Mesendoderm (in vitro differentiated cells): ENCODE measurements at regions not wholly inside any gene's neighbourhood (a gene's known extent, or its start where the extent isn't known, plus 50 kb on each side); places are given as distances from the start of the nearest gene placed in this dataset.
"Not testable (repeated sequence)": the region's sequence is repeated elsewhere in the genome, so short reads cannot be mapped to it uniquely, and the experiment has no call there.

ENCODE experiments used
- DNase-seq: peaks from one replicate; pipeline ENCODE4 v3.0.0; 2013
- H2AK5ac ChIP-seq: 2 replicates; pipeline ENCODE4 v1.6.1; 2013; ENCODE audit warnings: low read length, inconsistent platforms
- H2BK120ac ChIP-seq: 2 replicates; pipeline ENCODE4 v1.6.1; 2013; ENCODE audit warnings: low read depth, mild to moderate bottlenecking, low read length, moderate library complexity, mixed read lengths
- H2BK15ac ChIP-seq: replicated peaks from 2 replicates; pipeline ENCODE4 v1.6.1; 2013; ENCODE audit warnings: low read depth, mild to moderate bottlenecking, moderate library complexity
- H2BK5ac ChIP-seq: 2 replicates; pipeline ENCODE4 v1.6.1; 2013; ENCODE audit warnings: low read length, inconsistent platforms
- H3K18ac ChIP-seq: 2 replicates; pipeline ENCODE4 v1.6.1; 2013; ENCODE audit warnings: mild to moderate bottlenecking, low read length, mixed read lengths
- H3K23ac ChIP-seq: one replicate; pipeline ENCODE4 v1.6.1; 2013; ENCODE audit warnings: low read length
- H3K27ac ChIP-seq: 2 replicates; pipeline ENCODE4 v1.5.1; 2013; ENCODE audit warnings: low read depth, mild to moderate bottlenecking, inconsistent platforms, low read length, moderate library complexity
- H3K27me3 ChIP-seq: 2 replicates; pipeline ENCODE4 v1.6.1; 2013; ENCODE audit warnings: low read length, control low read depth, mild to moderate bottlenecking, inconsistent platforms; ENCODE audit not compliant: insufficient read depth, poor library complexity
- H3K36me3 ChIP-seq: 2 replicates; pipeline ENCODE4 v1.6.1; 2013; ENCODE audit warnings: low read length, inconsistent platforms; ENCODE audit not compliant: control insufficient read depth, insufficient read depth
- H3K4ac ChIP-seq: one replicate; pipeline ENCODE4 v1.6.1; 2013; ENCODE audit warnings: low read depth, mild to moderate bottlenecking, low read length, moderate library complexity
- H3K4me1 ChIP-seq: 2 replicates; pipeline ENCODE4 v1.6.1; 2013; ENCODE audit warnings: low read depth, low read length, inconsistent platforms; ENCODE audit not compliant: control insufficient read depth
- H3K4me2 ChIP-seq: 2 replicates; pipeline ENCODE4 v1.6.1; 2013; ENCODE audit warnings: low read length
- H3K4me3 ChIP-seq: 2 replicates; pipeline ENCODE4 v1.5.1; 2013; ENCODE audit warnings: mild to moderate bottlenecking, low read length
- H3K56ac ChIP-seq: one replicate; pipeline ENCODE4 v1.6.1; 2013; ENCODE audit warnings: low read length
- H3K79me1 ChIP-seq: 2 replicates; pipeline ENCODE4 v1.6.1; 2013; ENCODE audit warnings: low read length, inconsistent platforms
- H3K79me2 ChIP-seq: 2 replicates; pipeline ENCODE4 v1.6.1; 2013; ENCODE audit warnings: mild to moderate bottlenecking, low read length; ENCODE audit not compliant: control insufficient read depth, insufficient read depth
- H3K9ac ChIP-seq: 2 replicates; pipeline ENCODE4 v1.6.1; 2013; ENCODE audit warnings: low read length, inconsistent platforms
- H4K5ac ChIP-seq: one replicate; pipeline ENCODE4 v1.6.1; 2013; ENCODE audit warnings: low read length
- H4K8ac ChIP-seq: one replicate; pipeline ENCODE4 v1.6.1; 2013; ENCODE audit warnings: low read depth, mild to moderate bottlenecking, control low read depth, low read length, moderate library complexity
- WGBS: extraction: QIAGEN DNeasy Blood & Tissue Kit; methylation state at CpG from one replicate; pipeline ENCODE4 v1.1.7; 2013; ENCODE audit warnings: low lambda C conversion rate, missing lambda C conversion rate; ENCODE audit not compliant: insufficient coverage; ENCODE audit errors: extremely low coverage; 5-methylcytosine and 5-hydroxymethylcytosine counted together

DNA sequence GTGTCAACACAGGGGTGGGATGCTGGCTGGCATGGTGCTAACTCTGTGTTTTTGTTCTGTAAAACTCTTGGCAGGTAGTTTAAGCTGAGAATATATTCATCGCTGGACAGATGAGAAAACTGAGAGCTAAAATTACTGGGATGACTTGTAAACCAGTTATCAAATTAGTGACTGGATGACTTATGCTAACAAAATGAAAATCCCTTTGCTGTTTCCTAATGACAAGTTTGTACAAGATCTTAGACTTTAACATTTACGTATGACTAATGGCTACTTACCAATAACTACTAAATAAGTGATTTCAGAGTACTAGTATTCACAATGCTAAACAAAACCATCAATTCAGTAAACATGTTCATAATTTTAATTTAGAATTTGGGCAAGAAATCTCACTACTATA lies 854.8 kb upstream of the ARRDC3 start:
- Histone ChIP-seq H4K5ac (no peak overlapping the region), H3K4me3 (no peak overlapping the region), H3K4ac (no peak overlapping the region), H3K27me3 (no peaks in the 10 kb centered on the region), H2BK120ac (no peak overlapping the region), H3K18ac (no peak overlapping the region), H3K4me1 (no peaks in the 10 kb centered on the region), H3K36me3 (no peaks in the 10 kb centered on the region), H2AK5ac (no peak overlapping the region), H3K27ac (no peak overlapping the region), H3K79me2 (no peaks in the 10 kb centered on the region), H3K79me1 (no peaks in the 10 kb centered on the region), H3K4me2 (no peak overlapping the region), H2BK15ac (no peak overlapping the region), H3K23ac (no peak overlapping the region), H4K8ac (no peak overlapping the region), H3K56ac (no peak overlapping the region), H3K9ac (no peak overlapping the region), H2BK5ac (no peak overlapping the region)
- WGBS, result no CpG with 5 or more reads among the region's 2 CpGs
- no peak for DNase-seq

DNA sequence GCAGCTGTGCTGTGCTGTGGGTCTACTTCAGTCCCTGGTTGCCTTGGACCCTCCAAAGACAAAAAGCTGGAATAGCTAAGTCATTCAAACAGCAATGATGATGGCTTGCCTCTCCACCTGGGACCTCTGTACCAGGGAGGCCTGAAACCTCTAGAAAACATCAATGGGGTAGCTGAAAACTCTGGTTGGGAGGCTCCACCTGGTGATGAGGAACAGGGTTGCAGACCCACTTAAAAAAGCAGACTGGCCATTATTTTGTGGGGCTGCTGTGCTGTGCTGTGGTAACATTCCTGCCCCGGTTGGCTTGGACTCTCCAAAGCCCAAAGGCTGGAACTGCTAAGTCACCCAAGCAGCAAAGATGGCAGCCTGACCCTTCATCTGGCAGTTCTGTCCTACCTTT lies 839.3 kb upstream of the ARRDC3 start:
- H3K9ac ChIP-seq, result no peak overlapping the region
- H3K4ac ChIP-seq, result no peak overlapping the region
- H2AK5ac ChIP-seq, result no peak overlapping the region
- H4K8ac ChIP-seq, result no peak overlapping the region
- H3K18ac ChIP-seq, result no peak overlapping the region
- no peak overlapping the region for H2BK120ac ChIP-seq
- H3K4me3 ChIP-seq, result no peak overlapping the region
- no peaks in the 10 kb centered on the region for H3K36me3 ChIP-seq
- H3K56ac ChIP-seq, result no peak overlapping the region
- H3K79me2 ChIP-seq, result no peaks in the 10 kb centered on the region
- no peak overlapping the region for H2BK15ac ChIP-seq
- H3K79me1 ChIP-seq, result no peaks in the 10 kb centered on the region
- H3K27me3 ChIP-seq, result no peaks in the 10 kb centered on the region
- H3K4me2 ChIP-seq, result no peak overlapping the region
- H4K5ac ChIP-seq, result no peak overlapping the region
- no peaks in the 10 kb centered on the region for H3K4me1 ChIP-seq
- H3K23ac ChIP-seq, result no peak overlapping the region
- H3K27ac ChIP-seq, result no peak overlapping the region
- H2BK5ac ChIP-seq, result no peak overlapping the region
- no CpG with 5 or more reads among the region's 1 CpG for WGBS
- DNase-seq, result peak; percentile 58

DNA sequence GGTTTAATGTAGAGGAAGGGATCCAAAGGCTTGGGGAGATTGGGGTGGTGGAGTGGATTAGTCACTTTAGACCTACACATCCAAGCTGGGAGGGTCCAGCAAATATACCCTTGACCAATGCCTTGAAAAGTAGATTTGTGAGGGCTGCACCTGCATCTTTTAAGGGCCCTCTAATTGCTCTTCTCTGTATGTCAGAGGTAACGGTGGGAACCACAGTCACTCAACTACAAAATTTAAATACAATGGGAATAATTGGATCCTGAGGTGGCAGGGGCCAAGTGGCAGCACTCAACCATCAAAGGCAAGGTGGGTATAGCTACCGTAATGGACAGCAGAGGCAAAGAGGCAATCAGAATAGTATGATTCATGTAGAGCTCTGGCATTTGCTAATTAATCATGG lies 833.7 kb upstream of the ARRDC3 start:
- H3K9ac ChIP-seq, DNase-seq, H3K36me3 ChIP-seq, H3K4me3 ChIP-seq, H3K27ac ChIP-seq, H3K4me2 ChIP-seq, H2BK5ac ChIP-seq, H3K18ac ChIP-seq, H3K79me1 ChIP-seq, H3K27me3 ChIP-seq, H2AK5ac ChIP-seq, H3K56ac ChIP-seq, H4K5ac ChIP-seq, H2BK120ac ChIP-seq, H3K4ac ChIP-seq, H3K79me2 ChIP-seq, H3K4me1 ChIP-seq, H2BK15ac ChIP-seq, H3K23ac ChIP-seq, H4K8ac ChIP-seq: not testable (repeated sequence)
- WGBS, result no CpG with 5 or more reads among the region's 2 CpGs

DNA sequence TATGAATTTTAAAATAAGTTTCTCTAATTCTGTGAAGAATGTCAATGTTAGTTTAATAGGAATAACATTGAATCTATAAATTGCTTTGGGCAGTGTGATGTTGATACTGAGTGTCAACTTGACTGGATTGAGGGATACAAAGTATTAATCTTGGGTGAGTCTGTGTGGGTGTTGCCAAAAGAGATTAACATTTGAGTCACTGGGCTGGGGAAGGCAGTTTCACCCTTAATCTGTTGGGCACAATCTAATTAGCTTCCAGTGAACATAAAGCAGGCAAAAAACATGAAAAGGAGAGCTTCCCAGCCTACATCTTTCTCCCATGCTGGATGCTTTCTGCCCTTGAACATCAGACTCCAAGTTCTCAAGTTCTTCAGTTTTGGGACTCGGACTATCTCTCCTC lies 832.0 kb upstream of the ARRDC3 start:
- DNase-seq, result no peak
- H3K79me2 ChIP-seq, result no peaks in the 10 kb centered on the region
- no peak overlapping the region for H3K4me2 ChIP-seq
- no peak overlapping the region for H4K5ac ChIP-seq
- no peak overlapping the region for H3K18ac ChIP-seq
- no peaks in the 10 kb centered on the region for H3K36me3 ChIP-seq
- no peak overlapping the region for H3K27ac ChIP-seq
- no peak overlapping the region for H3K23ac ChIP-seq
- H3K56ac ChIP-seq, result no peak overlapping the region
- H2BK120ac ChIP-seq, result no peak overlapping the region
- no peaks in the 10 kb centered on the region for H3K79me1 ChIP-seq
- H2BK5ac ChIP-seq, result no peak overlapping the region
- no peak overlapping the region for H2AK5ac ChIP-seq
- H4K8ac ChIP-seq, result no peak overlapping the region
- WGBS, result no CpG with 5 or more reads among the region's 1 CpG
- no peak overlapping the region for H3K4me3 ChIP-seq
- no peak overlapping the region for H3K4ac ChIP-seq
- no peak overlapping the region for H2BK15ac ChIP-seq
- no peaks in the 10 kb centered on the region for H3K4me1 ChIP-seq
- H3K9ac ChIP-seq, result no peak overlapping the region
- H3K27me3 ChIP-seq, result no peaks in the 10 kb centered on the region

DNA sequence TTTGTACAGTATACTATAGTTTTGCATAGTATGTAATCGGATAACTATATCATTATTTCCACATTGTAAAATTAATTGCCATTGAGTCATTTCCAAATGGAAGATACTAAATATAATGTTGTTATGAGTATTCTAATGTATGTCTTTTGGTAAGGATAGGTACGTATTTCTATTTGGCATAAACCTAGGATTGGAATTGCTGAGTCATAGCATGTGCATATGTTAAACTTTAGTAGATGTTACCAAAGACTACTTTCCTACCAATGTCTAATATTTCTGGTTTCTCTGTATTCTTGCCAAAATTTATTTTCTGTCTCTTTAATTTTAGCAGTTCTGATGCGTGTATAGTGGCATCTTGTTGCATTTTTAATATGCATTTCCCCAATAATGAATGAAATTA lies 825.1 kb upstream of the ARRDC3 start:
- H2BK15ac ChIP-seq, result no peak overlapping the region
- no peak overlapping the region for H4K5ac ChIP-seq
- no peak overlapping the region for H4K8ac ChIP-seq
- no peaks in the 10 kb centered on the region for H3K36me3 ChIP-seq
- no peak overlapping the region for H3K56ac ChIP-seq
- H3K4me1 ChIP-seq, result no peaks in the 10 kb centered on the region
- no peaks in the 10 kb centered on the region for H3K79me1 ChIP-seq
- H3K27me3 ChIP-seq, result no peaks in the 10 kb centered on the region
- no peak overlapping the region for H3K9ac ChIP-seq
- no peak overlapping the region for H3K18ac ChIP-seq
- H2BK5ac ChIP-seq, result no peak overlapping the region
- no peak overlapping the region for H3K27ac ChIP-seq
- H2BK120ac ChIP-seq, result no peak overlapping the region
- no peak overlapping the region for H3K4ac ChIP-seq
- no peak overlapping the region for H2AK5ac ChIP-seq
- no peak overlapping the region for H3K23ac ChIP-seq
- no peaks in the 10 kb centered on the region for H3K79me2 ChIP-seq
- no peak for DNase-seq
- no CpG with 5 or more reads among the region's 3 CpGs for WGBS
- H3K4me2 ChIP-seq, result no peak overlapping the region
- H3K4me3 ChIP-seq, result no peak overlapping the region

DNA sequence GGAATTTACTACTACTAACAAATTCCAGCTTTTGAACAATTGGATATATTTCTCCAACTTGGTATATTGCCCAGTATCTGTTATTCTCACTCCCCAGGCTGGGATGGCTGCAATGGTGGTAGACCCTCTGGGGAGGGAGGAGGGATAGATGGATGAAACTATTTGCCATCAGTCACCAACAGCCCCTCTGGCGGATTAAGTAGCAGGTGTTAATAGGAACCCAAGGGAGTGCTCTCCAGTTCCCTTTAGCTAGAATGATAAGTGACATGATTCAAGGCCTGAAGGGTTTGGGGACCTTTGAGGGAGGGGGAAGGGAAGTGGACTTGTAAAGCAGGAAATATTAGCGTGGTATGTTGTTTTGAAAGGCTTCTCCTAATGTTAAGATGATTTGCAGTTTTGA lies 824.0 kb upstream of the ARRDC3 start:
- H3K79me1 ChIP-seq, result no peaks in the 10 kb centered on the region
- H3K4me1 ChIP-seq, result no peaks in the 10 kb centered on the region
- H3K36me3 ChIP-seq, result no peaks in the 10 kb centered on the region
- no peak overlapping the region for H3K9ac ChIP-seq
- H3K4me3 ChIP-seq, result no peak overlapping the region
- H3K4ac ChIP-seq, result no peak overlapping the region
- H3K27ac ChIP-seq, result no peak overlapping the region
- no peak overlapping the region for H3K18ac ChIP-seq
- no peak overlapping the region for H2BK120ac ChIP-seq
- H2AK5ac ChIP-seq, result no peak overlapping the region
- DNase-seq, result peak; percentile 91
- no peak overlapping the region for H3K4me2 ChIP-seq
- no peaks in the 10 kb centered on the region for H3K27me3 ChIP-seq
- H3K79me2 ChIP-seq, result no peaks in the 10 kb centered on the region
- H4K5ac ChIP-seq, result no peak overlapping the region
- no peak overlapping the region for H2BK15ac ChIP-seq
- WGBS, result no CpG with 5 or more reads among the region's 2 CpGs
- no peak overlapping the region for H2BK5ac ChIP-seq
- H4K8ac ChIP-seq, result no peak overlapping the region
- H3K56ac ChIP-seq, result no peak overlapping the region
- no peak overlapping the region for H3K23ac ChIP-seq
